Endothelial cell of umbilical vein (primary cell): ENCODE measurements at regions not wholly inside any gene's neighbourhood (a gene's known extent, or its start where the extent isn't known, plus 50 kb on each side); places are given as distances from the start of the nearest gene placed in this dataset.

Experiments used
- BruUV-seq: library from RNA; stranded (reverse); fragments of 400-500 nt; replicated peaks from 2 replicates; lab custom pipeline; 2021; lab: Mats Ljungman, UMichigan
- CTCF ChIA-PET: fragments of 300-600, 350-600 bp; sonication (Branson Sonifier 250); formaldehyde crosslinking; loops from one replicate; lab custom pipeline; 2021; ENCODE audit warnings: antibody characterized with exemption, inconsistent platforms; lab: Charles Lee
- POLR2A ChIA-PET: fragments of 300-600, 350-600 bp; sonication (Branson Sonifier 250); formaldehyde crosslinking; loops from one replicate; lab custom pipeline; 2021; ENCODE audit warnings: antibody characterized with exemption, inconsistent platforms; lab: Charles Lee
- DNase-seq: peaks from one replicate; pipeline ENCODE4 v3.0.0-alpha.2; 2011; ENCODE audit warnings: low read depth, low spot score
- FAIRE-seq: peaks from 2 replicates; lab custom pipeline; 2011; peaks lifted over from hg19 to GRCh38; lab: Jason Lieb, UNC
- H2AFZ ChIP-seq: 2 replicates; pipeline ENCODE4 v1.6.0; 2012; ENCODE audit warnings: low read depth, low read length, control low read depth, inconsistent platforms
- H3K27ac ChIP-seq: 2 replicates; pipeline ENCODE4 v1.5.1; 2011; ENCODE audit warnings: low read depth, mild to moderate bottlenecking, control low read depth, low read length, moderate library complexity; ENCODE audit not compliant: insufficient read depth
- H3K27me3 ChIP-seq, 2 experiments: 2 replicates each; pipeline versions ENCODE4 v1.6.0 to v1.6.1; 2011; ENCODE audit warnings: low read length in 2 of 2, mixed read lengths in 1 of 2; ENCODE audit not compliant: control insufficient read depth in 2 of 2, insufficient read depth in 2 of 2
- H3K36me3 ChIP-seq, 2 experiments: 2 replicates in 1 of 2; 3 replicates in 1 of 2; pipeline ENCODE4 v1.5.1; 2011; ENCODE audit warnings: low read length in 2 of 2, mild to moderate bottlenecking in 1 of 2, moderate library complexity in 1 of 2; ENCODE audit not compliant: control insufficient read depth in 2 of 2, insufficient read depth in 2 of 2; ENCODE audit errors: extremely low read depth in 1 of 2
- H3K4me1 ChIP-seq: 3 replicates; pipeline ENCODE4 v1.5.1; 2011; ENCODE audit warnings: mild to moderate bottlenecking, low read length; ENCODE audit not compliant: control insufficient read depth, insufficient read depth; ENCODE audit errors: extremely low read depth
- H3K4me2 ChIP-seq: 2 replicates; pipeline ENCODE4 v1.6.1; 2011; ENCODE audit warnings: low read length, control low read depth, mixed read lengths; ENCODE audit not compliant: insufficient read depth
- H3K4me3 ChIP-seq, 3 experiments: fragments of 200-600 bp in 1 of 3; sonication (generic), shearing (Covaris generic) in 1 of 3; replicated peaks in 1 of 3; 2 replicates each; pipeline ENCODE4 v1.5.1; 2011 to 2016; ENCODE audit warnings: control low read depth in 3 of 3, low read length in 3 of 3, mild to moderate bottlenecking in 2 of 3, inconsistent platforms in 1 of 3, low read depth in 1 of 3, moderate library complexity in 1 of 3; ENCODE audit not compliant: insufficient read depth in 1 of 3
- H3K79me2 ChIP-seq: 2 replicates; pipeline ENCODE4 v1.6.0; 2012; ENCODE audit warnings: low read length, inconsistent platforms; ENCODE audit not compliant: control insufficient read depth, insufficient read depth
- H3K9ac ChIP-seq: replicated peaks from 2 replicates; pipeline ENCODE3; 2011; ENCODE audit warnings: low read length, control low read depth; ENCODE audit not compliant: insufficient read depth; ENCODE audit errors: extremely low read depth
- H3K9me1 ChIP-seq: replicated peaks from 3 replicates; pipeline ENCODE4 v1.6.0; 2011; ENCODE audit warnings: mild to moderate bottlenecking, low read length; ENCODE audit not compliant: control insufficient read depth, insufficient read depth; ENCODE audit errors: extremely low read depth
- H3K9me3 ChIP-seq: replicated peaks from 2 replicates; pipeline ENCODE4 v1.5.1; 2012; ENCODE audit warnings: low read length, inconsistent platforms; ENCODE audit not compliant: control insufficient read depth, insufficient read depth
- H4K20me1 ChIP-seq: replicated peaks from 2 replicates; pipeline ENCODE3; 2011; ENCODE audit warnings: mild to moderate bottlenecking, low read length; ENCODE audit not compliant: control insufficient read depth, insufficient read depth; ENCODE audit errors: extremely low read depth
- CTCF ChIP-seq, 2 donors: IDR thresholded peaks; 1 replicate in 1 of 2; 2 replicates in 1 of 2; pipeline ENCODE4 v1.5.1; 2011; ENCODE audit warnings: low read length in 2 of 2, mild to moderate bottlenecking in 2 of 2, moderate library complexity in 2 of 2, control low read depth in 1 of 2, inconsistent platforms in 1 of 2, low read depth in 1 of 2; ENCODE audit not compliant: insufficient read depth in 1 of 2; ENCODE audit errors: extremely low read depth in 1 of 2
- EZH2 ChIP-seq: IDR thresholded peaks from 2 replicates; pipeline ENCODE4 v1.6.1; 2012; ENCODE audit warnings: borderline replicate concordance, low read depth, mild to moderate bottlenecking, moderate library complexity, low read length, inconsistent platforms; ENCODE audit not compliant: severe bottlenecking
- FOS ChIP-seq: IDR thresholded peaks from 2 replicates; pipeline ENCODE4 v1.6.1; 2011; ENCODE audit warnings: mild to moderate bottlenecking, low read length, moderate library complexity, borderline replicate concordance; ENCODE audit not compliant: insufficient read depth
- GATA2 ChIP-seq: IDR thresholded peaks from 2 replicates; pipeline ENCODE4 v1.7.0; 2011; ENCODE audit warnings: low read depth, mild to moderate bottlenecking, moderate library complexity, mixed read lengths, low read length; ENCODE audit not compliant: insufficient read length, insufficient read depth
- JUN ChIP-seq: IDR thresholded peaks from 2 replicates; pipeline ENCODE4 v1.6.1; 2011; ENCODE audit warnings: borderline replicate concordance, low read depth; ENCODE audit not compliant: insufficient read length, insufficient read depth
- MAX ChIP-seq: IDR thresholded peaks from 2 replicates; pipeline ENCODE4 v1.6.1; 2011; ENCODE audit not compliant: insufficient read depth, insufficient read length
- MYC ChIP-seq: IDR thresholded peaks from one replicate; pipeline ENCODE4 v1.6.1; 2011; ENCODE audit warnings: mild to moderate bottlenecking, low read depth, low read length
- POLR2A ChIP-seq: IDR thresholded peaks from 2 replicates; pipeline ENCODE4 v1.6.1; 2012; ENCODE audit warnings: low read depth, mild to moderate bottlenecking, control low read depth, low read length
- POLR2AphosphoS5 ChIP-seq: IDR thresholded peaks from 2 replicates; pipeline ENCODE4 v1.6.1; 2012; ENCODE audit warnings: low read depth, mild to moderate bottlenecking, control low read depth, low read length, moderate library complexity; ENCODE audit not compliant: insufficient read depth
- dilution Hi-C: fragments of 300-500 bp; cut with MboI; formaldehyde crosslinking; loops from one replicate; pipeline ENCODE4 v1.15.0; 2019; ENCODE audit warnings: low sequenced_read_pairs; ENCODE audit not compliant: extremely low pct_ligation_motif_present
- intact Hi-C: fragments of 100-400 bp; cut with micrococcal nuclease; formaldehyde crosslinking; loops from one replicate; pipeline ENCODE4 v1.10.0; 2022

GRCh38 chr19:31510635-31511034 lies 161.4 kb upstream of the TSHZ3 start:
- no TSS peak for BruUV-seq
- no peak overlapping the region for H3K4me3 ChIP-seq
- intact Hi-C loops: no loop called here
- no peaks in the 10 kb centered on the region for H3K27me3 ChIP-seq
- dilution Hi-C loops: no loop called here
- no peak overlapping the region for H3K9ac ChIP-seq
- H3K79me2 ChIP-seq: no peaks in the 10 kb centered on the region
- no peaks in the 10 kb centered on the region for H4K20me1 ChIP-seq
- no peaks in the 10 kb centered on the region for H3K4me1 ChIP-seq
- H3K9me1 ChIP-seq: no peaks in the 10 kb centered on the region
- H3K27ac ChIP-seq: no peak overlapping the region
- CTCF ChIA-PET: no interaction called here
- FAIRE-seq: no peak
- TF ChIP-seq EZH2: no peak
- TF ChIP-seq FOS: no peak
- no peak for TF ChIP-seq JUN
- no peak for TF ChIP-seq CTCF (IDR thresholded peaks at IDR 0.05; ENCODE audit: extremely low read depth in 1 of 2, insufficient read depth in 1 of 2, low read depth in 1 of 2, low read length in 2 of 2)
- TF ChIP-seq GATA2: no peak
- TF ChIP-seq MAX: no peak
- no peak for TF ChIP-seq POLR2AphosphoS5
- no peak for TF ChIP-seq POLR2A
- TF ChIP-seq MYC: no peak
- H3K9me3 ChIP-seq: peaks cover 2% of the 10 kb centered on the region
- POLR2A ChIA-PET: no interaction called here
- no peaks in the 10 kb centered on the region for H3K36me3 ChIP-seq
- no peak for DNase-seq
- no peak overlapping the region for H2AFZ ChIP-seq
- H3K4me2 ChIP-seq: no peak overlapping the region
